GM12891 (cell line): ENCODE measurements at regions not wholly inside any gene's neighbourhood (a gene's known extent, or its start where the extent isn't known, plus 50 kb on each side); places are given as distances from the start of the nearest gene placed in this dataset.
A peak's percentile ranks its signal among the peaks of the same experiment; 100 is the strongest.

Experiments
- DNase-seq: peaks from one replicate; pipeline ENCODE4 v3.0.0; 2011; ENCODE audit warnings: low spot score; ENCODE audit not compliant: insufficient read length
- FAIRE-seq: peaks from 2 replicates; lab custom pipeline; 2011; peaks lifted over from hg19 to GRCh38; lab: Jason Lieb, UNC
- PAX5 ChIP-seq: IDR thresholded peaks from 2 replicates; pipeline ENCODE4 v1.6.1; 2011; ENCODE audit warnings: low read length, moderate library complexity, mild to moderate bottlenecking; ENCODE audit not compliant: insufficient read depth, severe bottlenecking
- POLR2A ChIP-seq: IDR thresholded peaks from 2 replicates; pipeline ENCODE4 v1.6.1; 2011; ENCODE audit warnings: low read depth, low read length, control low read depth
- POLR2AphosphoS5 ChIP-seq: IDR thresholded peaks from 2 replicates; pipeline ENCODE4 v1.6.1; 2011; ENCODE audit warnings: low read depth, low read length, control low read depth
- POU2F2 ChIP-seq: IDR thresholded peaks from 2 replicates; pipeline ENCODE4 v1.6.1; 2011; ENCODE audit warnings: low read depth, mild to moderate bottlenecking, control low read depth, low read length, moderate library complexity
- SPI1 ChIP-seq: IDR thresholded peaks from 2 replicates; pipeline ENCODE4 v1.6.1; 2011; ENCODE audit warnings: low read depth, low read length, control low read depth
- TAF1 ChIP-seq: IDR thresholded peaks from 2 replicates; pipeline ENCODE4 v1.6.1; 2011; ENCODE audit warnings: low read depth, low read length, control low read depth

GRCh38 chr16:13291591-13292333, 390.4 kb downstream of the SHISA9 start:
- no peak for TF ChIP-seq TAF1
- TF ChIP-seq SPI1 = no peak
- TF ChIP-seq PAX5 = no peak
- no peak for TF ChIP-seq POU2F2
- no peak for TF ChIP-seq POLR2A
- TF ChIP-seq POLR2AphosphoS5 = no peak
- FAIRE-seq (no peak), DNase-seq (no peak)

GRCh38 chr16:13296206-13296605, 394.8 kb downstream of the SHISA9 start:
- DNase-seq (no peak), FAIRE-seq (no peak)
- TF ChIP-seq PAX5 (no peak), SPI1 (no peak), POU2F2 (no peak), POLR2A (no peak), TAF1 (no peak), POLR2AphosphoS5 (no peak)

GRCh38 chr16:13298666-13299065, 397.3 kb downstream of the SHISA9 start:
- DNase-seq (no peak), FAIRE-seq (no peak)
- no peak for TF ChIP-seq SPI1
- no peak for TF ChIP-seq PAX5
- TF ChIP-seq POLR2A = no peak
- TF ChIP-seq POLR2AphosphoS5 = no peak
- no peak for TF ChIP-seq TAF1
- no peak for TF ChIP-seq POU2F2

- DNase-seq (no peak), FAIRE-seq (no peak)
- TF ChIP-seq TAF1 = no peak
- no peak for TF ChIP-seq POLR2AphosphoS5
- no peak for TF ChIP-seq SPI1
- no peak for TF ChIP-seq PAX5
- TF ChIP-seq POLR2A = no peak
- TF ChIP-seq POU2F2 = no peak
These were observed 398.9 kb downstream of the SHISA9 start for GRCh38 chr16:13300066-13300840.

- DNase-seq (no peak), FAIRE-seq (no peak)
- TF ChIP-seq POLR2AphosphoS5 (no peak), SPI1 (peak; percentile 86)
These were observed 403.8 kb downstream of the SHISA9 start for GRCh38 chr16:13305019-13305755.

- FAIRE-seq (no peak), DNase-seq (no peak)
These were observed 405.0 kb downstream of the SHISA9 start for GRCh38 chr16:13306161-13306995.

GRCh38 chr16:13307255-13307654, 405.9 kb downstream of the SHISA9 start:
- DNase-seq = no peak
- FAIRE-seq = no peak
- TF ChIP-seq POLR2A (no peak), SPI1 (no peak), PAX5 (no peak), POU2F2 (no peak), POLR2AphosphoS5 (no peak), TAF1 (no peak)

More at GRCh38 chr16:13306161-13306995, 405.0 kb downstream of the SHISA9 start:
- no peak for TF ChIP-seq POLR2A
- 0 out of 2 replicates have a peak, but pooled peaks have one; percentile 28 for TF ChIP-seq SPI1
- TF ChIP-seq POLR2AphosphoS5 = no peak

- TF ChIP-seq PAX5 = no peak
- TF ChIP-seq POLR2AphosphoS5 = no peak
- TF ChIP-seq POU2F2 = no peak
- no peak for TF ChIP-seq POLR2A
- no peak for TF ChIP-seq SPI1
- TF ChIP-seq TAF1 = no peak
- no peak for DNase-seq
- FAIRE-seq = no peak
These were observed 406.5 kb downstream of the SHISA9 start for GRCh38 chr16:13307851-13308250.

- TF ChIP-seq POLR2A (no peak), POLR2AphosphoS5 (no peak), PAX5 (no peak), TAF1 (no peak), SPI1 (no peak), POU2F2 (no peak)
- FAIRE-seq (no peak), DNase-seq (no peak)
These were observed 410.7 kb downstream of the SHISA9 start for GRCh38 chr16:13312063-13312462.
